ENCODE measurements at regions not wholly inside any gene's neighbourhood (a gene's known extent, or its start where the extent isn't known, plus 50 kb on each side); places are given as distances from the start of the nearest gene placed in this dataset.

DNA sequence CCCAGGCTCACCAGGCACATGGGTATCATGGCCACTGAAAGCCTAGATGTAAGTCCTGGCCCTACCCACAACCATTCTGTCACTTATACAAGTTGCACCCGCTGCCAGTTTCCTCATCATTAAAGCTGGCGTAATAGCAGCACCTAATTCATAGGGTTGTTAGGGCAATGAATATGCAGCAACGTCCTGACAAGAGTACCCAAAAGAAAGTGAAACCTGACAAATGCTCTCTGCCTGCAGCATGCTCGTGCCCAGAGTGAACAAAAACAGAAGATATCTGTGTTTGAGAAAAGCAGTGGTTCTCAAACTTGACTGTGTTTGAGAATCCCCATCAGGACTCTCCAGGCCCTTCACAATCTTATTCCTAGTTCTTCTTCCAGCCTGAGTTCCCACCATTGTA lies 632.4 kb downstream of the SEMA5A start:
- TF ChIP-seq, protein P1, sequence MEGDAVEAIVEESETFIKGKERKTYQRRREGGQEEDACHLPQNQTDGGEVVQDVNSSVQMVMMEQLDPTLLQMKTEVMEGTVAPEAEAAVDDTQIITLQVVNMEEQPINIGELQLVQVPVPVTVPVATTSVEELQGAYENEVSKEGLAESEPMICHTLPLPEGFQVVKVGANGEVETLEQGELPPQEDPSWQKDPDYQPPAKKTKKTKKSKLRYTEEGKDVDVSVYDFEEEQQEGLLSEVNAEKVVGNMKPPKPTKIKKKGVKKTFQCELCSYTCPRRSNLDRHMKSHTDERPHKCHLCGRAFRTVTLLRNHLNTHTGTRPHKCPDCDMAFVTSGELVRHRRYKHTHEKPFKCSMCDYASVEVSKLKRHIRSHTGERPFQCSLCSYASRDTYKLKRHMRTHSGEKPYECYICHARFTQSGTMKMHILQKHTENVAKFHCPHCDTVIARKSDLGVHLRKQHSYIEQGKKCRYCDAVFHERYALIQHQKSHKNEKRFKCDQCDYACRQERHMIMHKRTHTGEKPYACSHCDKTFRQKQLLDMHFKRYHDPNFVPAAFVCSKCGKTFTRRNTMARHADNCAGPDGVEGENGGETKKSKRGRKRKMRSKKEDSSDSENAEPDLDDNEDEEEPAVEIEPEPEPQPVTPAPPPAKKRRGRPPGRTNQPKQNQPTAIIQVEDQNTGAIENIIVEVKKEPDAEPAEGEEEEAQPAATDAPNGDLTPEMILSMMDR (IDR thresholded peaks at IDR 0.05) = no peak
- no peak for TF ChIP-seq POLR2A (IDR thresholded peaks at IDR 0.05)
- no peak for TF ChIP-seq EP300 (IDR thresholded peaks at IDR 0.05)
- TF ChIP-seq POLR2AphosphoS5 (IDR thresholded peaks at IDR 0.05) = no peak
